ENCODE measurements at regions not wholly inside any gene's neighbourhood (a gene's known extent, or its start where the extent isn't known, plus 50 kb on each side); places are given as distances from the start of the nearest gene placed in this dataset.

- TF ChIP-seq, protein P1, sequence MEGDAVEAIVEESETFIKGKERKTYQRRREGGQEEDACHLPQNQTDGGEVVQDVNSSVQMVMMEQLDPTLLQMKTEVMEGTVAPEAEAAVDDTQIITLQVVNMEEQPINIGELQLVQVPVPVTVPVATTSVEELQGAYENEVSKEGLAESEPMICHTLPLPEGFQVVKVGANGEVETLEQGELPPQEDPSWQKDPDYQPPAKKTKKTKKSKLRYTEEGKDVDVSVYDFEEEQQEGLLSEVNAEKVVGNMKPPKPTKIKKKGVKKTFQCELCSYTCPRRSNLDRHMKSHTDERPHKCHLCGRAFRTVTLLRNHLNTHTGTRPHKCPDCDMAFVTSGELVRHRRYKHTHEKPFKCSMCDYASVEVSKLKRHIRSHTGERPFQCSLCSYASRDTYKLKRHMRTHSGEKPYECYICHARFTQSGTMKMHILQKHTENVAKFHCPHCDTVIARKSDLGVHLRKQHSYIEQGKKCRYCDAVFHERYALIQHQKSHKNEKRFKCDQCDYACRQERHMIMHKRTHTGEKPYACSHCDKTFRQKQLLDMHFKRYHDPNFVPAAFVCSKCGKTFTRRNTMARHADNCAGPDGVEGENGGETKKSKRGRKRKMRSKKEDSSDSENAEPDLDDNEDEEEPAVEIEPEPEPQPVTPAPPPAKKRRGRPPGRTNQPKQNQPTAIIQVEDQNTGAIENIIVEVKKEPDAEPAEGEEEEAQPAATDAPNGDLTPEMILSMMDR (IDR thresholded peaks at IDR 0.05) = no peak
- TF ChIP-seq POLR2A (IDR thresholded peaks at IDR 0.05) = no peak
Measured at GRCh38 chr2:2755990-2756389, 424.9 kb upstream of the MYT1L start.

Data from body of pancreas (tissue), 4 donors.